Gastrocnemius medialis (tissue), 4 donors: ENCODE measurements at regions not wholly inside any gene's neighbourhood (a gene's known extent, or its start where the extent isn't known, plus 50 kb on each side); places are given as distances from the start of the nearest gene placed in this dataset.

Experiments
- ATAC-seq, 2 donors: fragments of 150-250 bp; one replicate each; pipeline ENCODE4 v1.9.1; 2016
- DNase-seq, 2 donors: peaks; one replicate each; pipeline ENCODE4 v3.0.0-alpha.2; 2019
- H3K27ac ChIP-seq, 4 donors: fragments of 200-600 bp; sonication (generic); 1 replicate in 1 of 4; 2 replicates in 3 of 4; pipeline ENCODE4 v1.5.1; 2016 to 2018; ENCODE audit warnings: mild to moderate bottlenecking in 2 of 4, moderate library complexity in 1 of 4
- H3K27me3 ChIP-seq, 3 donors: fragments of 200-600 bp; sonication (generic) in 2 of 3; 1 replicate in 1 of 3; 2 replicates in 2 of 3; pipeline versions ENCODE4 v1.5.1 to v1.6.0; 2016 to 2019; ENCODE audit warnings: mild to moderate bottlenecking in 1 of 3, moderate library complexity in 1 of 3
- H3K36me3 ChIP-seq, 2 donors: fragments of 200-600 bp; sonication (generic) in 1 of 2; one replicate each; pipeline ENCODE4 v1.5.1; 2017 to 2018
- H3K4me1 ChIP-seq, 2 donors: fragments of 200-600 bp; sonication (generic) in 1 of 2; one replicate each; pipeline ENCODE4 v1.5.1; 2016 to 2017; ENCODE audit warnings: mild to moderate bottlenecking in 2 of 2
- H3K4me3 ChIP-seq, 4 donors: fragments of 200-600 bp; sonication (generic) in 3 of 4; 1 replicate in 1 of 4; 2 replicates in 3 of 4; pipeline ENCODE4 v1.5.1; 2016 to 2019; ENCODE audit warnings: mild to moderate bottlenecking in 2 of 4
- H3K9me3 ChIP-seq, 3 donors: fragments of 200-600 bp; sonication (generic) in 2 of 3; 1 replicate in 1 of 3; 2 replicates in 2 of 3; pipeline ENCODE4 v1.5.1; 2016 to 2019
- POLR2A ChIP-seq, 2 donors: fragments of 450-650 bp; IDR thresholded peaks; one replicate each; pipeline ENCODE4 v1.6.1; 2017; ENCODE audit warnings: antibody characterized with exemption in 2 of 2, mild to moderate bottlenecking in 2 of 2, moderate library complexity in 2 of 2
- in situ Hi-C, 4 donors: fragments of 200-750 bp; cut with MboI; loops; one replicate each; pipeline versions ENCODE4 v1.15.0 to v1.8.0; 2017; ENCODE audit warnings: low sequenced_read_pairs in 4 of 4
- intact Hi-C: fragments of 100-400 bp; cut with DNase I; formaldehyde crosslinking; loops from one replicate; pipeline ENCODE4 v1.15.1; 2023; ENCODE audit warnings: low total_unique reads
- TF ChIP-seq, protein P1 (sequence below), 5 experiments: fragments of 450-650 bp in 3 of 5; fragments of 200-600 bp in 2 of 5; sonication (generic) in 2 of 5; IDR thresholded peaks in 4 of 5; conservative IDR thresholded peaks in 1 of 5; 1 replicate in 4 of 5; 2 replicates in 1 of 5; pipeline ENCODE4 v1.5.1; 2016 to 2019; ENCODE audit warnings: antibody characterized with exemption in 5 of 5, mild to moderate bottlenecking in 3 of 5, moderate library complexity in 3 of 5

DNA sequence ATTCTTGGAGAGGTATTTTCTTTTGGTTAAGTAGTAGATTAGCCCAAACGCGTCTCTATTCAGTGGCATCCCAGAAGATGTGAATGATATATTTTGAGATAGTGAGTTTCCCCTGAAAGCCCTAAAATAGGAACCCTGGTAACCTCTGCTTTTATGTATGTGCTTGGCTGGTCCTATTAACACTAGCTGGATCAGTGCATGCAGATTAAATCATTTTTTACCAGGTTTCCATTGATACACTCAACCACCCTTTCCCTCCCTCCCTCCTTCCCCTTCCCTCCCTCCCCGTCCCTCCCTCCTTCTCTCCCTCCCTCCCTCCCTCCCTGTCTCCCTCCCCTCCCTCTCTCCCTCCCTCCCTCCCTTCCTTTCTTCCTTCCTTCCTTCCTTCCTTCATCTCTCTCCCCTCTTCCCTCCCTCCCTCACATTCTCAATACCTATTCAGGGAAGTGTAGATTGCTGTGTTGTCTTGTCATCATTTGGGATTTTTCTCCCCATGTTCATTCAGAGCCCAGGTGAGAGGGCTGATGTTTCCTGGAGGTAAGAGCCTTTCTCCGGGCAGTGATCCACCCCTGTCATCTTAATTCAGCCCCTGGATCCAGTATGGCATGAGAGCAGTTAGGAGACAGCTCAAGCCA lies 406.8 kb downstream of the PRDM2 start:
- Histone ChIP-seq H3K27me3 (peaks cover 0 to 3% (median 0%) of the 10 kb centered on the region in 3 donors), H3K27ac (no peak overlapping the region), H3K4me3 (no peak overlapping the region), H3K4me1 (no peaks in the 10 kb centered on the region), H3K36me3 (no peaks in the 10 kb centered on the region), H3K9me3 (no peaks in the 10 kb centered on the region)
- TF ChIP-seq POLR2A (IDR thresholded peaks at IDR 0.05): no peak
- TF ChIP-seq, protein P1, sequence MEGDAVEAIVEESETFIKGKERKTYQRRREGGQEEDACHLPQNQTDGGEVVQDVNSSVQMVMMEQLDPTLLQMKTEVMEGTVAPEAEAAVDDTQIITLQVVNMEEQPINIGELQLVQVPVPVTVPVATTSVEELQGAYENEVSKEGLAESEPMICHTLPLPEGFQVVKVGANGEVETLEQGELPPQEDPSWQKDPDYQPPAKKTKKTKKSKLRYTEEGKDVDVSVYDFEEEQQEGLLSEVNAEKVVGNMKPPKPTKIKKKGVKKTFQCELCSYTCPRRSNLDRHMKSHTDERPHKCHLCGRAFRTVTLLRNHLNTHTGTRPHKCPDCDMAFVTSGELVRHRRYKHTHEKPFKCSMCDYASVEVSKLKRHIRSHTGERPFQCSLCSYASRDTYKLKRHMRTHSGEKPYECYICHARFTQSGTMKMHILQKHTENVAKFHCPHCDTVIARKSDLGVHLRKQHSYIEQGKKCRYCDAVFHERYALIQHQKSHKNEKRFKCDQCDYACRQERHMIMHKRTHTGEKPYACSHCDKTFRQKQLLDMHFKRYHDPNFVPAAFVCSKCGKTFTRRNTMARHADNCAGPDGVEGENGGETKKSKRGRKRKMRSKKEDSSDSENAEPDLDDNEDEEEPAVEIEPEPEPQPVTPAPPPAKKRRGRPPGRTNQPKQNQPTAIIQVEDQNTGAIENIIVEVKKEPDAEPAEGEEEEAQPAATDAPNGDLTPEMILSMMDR (IDR thresholded peaks at IDR 0.05 in 4 of 5, conservative IDR thresholded peaks at IDR 0.05 in 1 of 5): no peak
- no peak for DNase-seq
- ATAC-seq: no peak
- intact Hi-C loops: loop anchor here (10.0 kb wide), 1 partner anchor 628 kb away; no protein-coding TSS in a partner anchor
- in situ Hi-C loops: no loop called here

GRCh38 chr1:14108356-14109275 lies 408.6 kb downstream of the PRDM2 start:
- Histone ChIP-seq H3K4me3 (no peak overlapping the region), H3K36me3 (no peaks in the 10 kb centered on the region), H3K4me1 (no peaks in the 10 kb centered on the region), H3K27me3 (peaks cover 0 to 3% (median 0%) of the 10 kb centered on the region in 3 donors), H3K9me3 (no peaks in the 10 kb centered on the region), H3K27ac (no peak overlapping the region)
- no peak for TF ChIP-seq POLR2A (IDR thresholded peaks at IDR 0.05)
- TF ChIP-seq, protein P1 (IDR thresholded peaks at IDR 0.05 in 4 of 5, conservative IDR thresholded peaks at IDR 0.05 in 1 of 5): no peak
- DNase-seq (no peak), ATAC-seq (no peak)
- in situ Hi-C loops (no loop called here), intact Hi-C loops (loop anchor here (10.0 kb wide), 1 partner anchor 626 kb away; no protein-coding TSS in a partner anchor)

GRCh38 chr1:14109276-14109635 lies 409.3 kb downstream of the PRDM2 start:
- Histone ChIP-seq H3K4me1 (no peaks in the 10 kb centered on the region), H3K27ac (no peak overlapping the region), H3K36me3 (no peaks in the 10 kb centered on the region), H3K27me3 (peaks cover 0 to 3% (median 0%) of the 10 kb centered on the region in 3 donors), H3K4me3 (no peak overlapping the region), H3K9me3 (no peaks in the 10 kb centered on the region)
- DNase-seq (no peak), ATAC-seq (no peak)
- in situ Hi-C loops (no loop called here), intact Hi-C loops (loop anchor here (10.0 kb wide), 1 partner anchor 626 kb away; no protein-coding TSS in a partner anchor)
- no peak for TF ChIP-seq POLR2A (IDR thresholded peaks at IDR 0.05)
- TF ChIP-seq, protein P1 (IDR thresholded peaks at IDR 0.05 in 4 of 5, conservative IDR thresholded peaks at IDR 0.05 in 1 of 5): no peak

- Histone ChIP-seq H3K4me3 (no peak overlapping the region), H3K36me3 (no peaks in the 10 kb centered on the region), H3K27ac (no peak overlapping the region), H3K4me1 (no peaks in the 10 kb centered on the region), H3K9me3 (no peaks in the 10 kb centered on the region), H3K27me3 (peaks cover 0 to 3% (median 0%) of the 10 kb centered on the region in 3 donors)
- DNase-seq: no peak
- intact Hi-C loops: no loop called here
- in situ Hi-C loops: no loop called here
- TF ChIP-seq, protein P1 (IDR thresholded peaks at IDR 0.05 in 4 of 5, conservative IDR thresholded peaks at IDR 0.05 in 1 of 5): no peak
- ATAC-seq: no peak
These were observed 410.1 kb downstream of the PRDM2 start for GRCh38 chr1:14110040-14110439.
